A204.1 (cell line): ENCODE measurements at regions not wholly inside any gene's neighbourhood (a gene's known extent, or its start where the extent isn't known, plus 50 kb on each side); places are given as distances from the start of the nearest gene placed in this dataset.
"Not testable (repeated sequence)": the region's sequence is repeated elsewhere in the genome, so short reads cannot be mapped to it uniquely, and the experiment has no call there.

Experiments used
- FAIRE-seq: peaks from 2 replicates; lab custom pipeline; 2012; peaks lifted over from hg19 to GRCh38; lab: Jason Lieb, UNC

DNA sequence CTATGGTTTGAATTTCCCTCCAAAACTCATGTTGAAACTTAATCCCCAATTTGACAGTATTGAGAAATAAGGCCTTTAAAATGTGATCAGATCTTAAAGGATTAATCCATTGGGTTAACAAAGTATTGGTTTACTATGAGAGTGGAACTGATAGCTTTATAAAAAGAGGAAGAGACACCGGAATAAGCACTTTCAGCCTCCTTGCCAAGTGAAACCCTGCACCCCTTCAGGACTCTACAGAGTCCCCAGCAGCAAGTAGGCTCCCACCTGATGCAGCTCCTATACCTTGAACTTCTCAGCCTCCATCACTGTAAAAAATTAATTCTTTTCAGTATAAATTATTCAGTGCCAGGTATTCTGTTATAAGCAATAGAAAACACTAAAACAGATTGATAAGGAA lies 348.3 kb downstream of the CGGBP1 start:
- FAIRE-seq: no peak

DNA sequence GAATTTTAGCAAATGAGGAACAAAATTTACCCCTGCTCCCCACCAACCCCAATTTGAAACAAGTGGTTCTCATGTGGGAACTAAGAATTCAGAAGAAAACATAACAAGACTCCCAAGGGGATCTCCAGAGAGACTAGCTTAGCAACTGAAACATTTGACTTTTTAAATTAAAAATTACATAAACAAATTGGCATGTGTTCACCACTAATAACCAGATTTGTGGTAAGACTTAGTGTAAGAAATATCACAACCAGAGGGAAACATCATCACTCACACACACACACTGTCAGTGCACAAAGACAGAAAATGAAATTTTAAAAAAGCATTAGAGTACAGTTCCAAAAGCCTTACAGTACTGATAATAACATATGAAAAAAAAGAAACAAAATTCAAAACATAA lies 348.8 kb downstream of the CGGBP1 start:
- FAIRE-seq: no peak

- no peak for FAIRE-seq
Measured at GRCh38 chr3:87706176-87706575, 352.6 kb downstream of the CGGBP1 start.

DNA sequence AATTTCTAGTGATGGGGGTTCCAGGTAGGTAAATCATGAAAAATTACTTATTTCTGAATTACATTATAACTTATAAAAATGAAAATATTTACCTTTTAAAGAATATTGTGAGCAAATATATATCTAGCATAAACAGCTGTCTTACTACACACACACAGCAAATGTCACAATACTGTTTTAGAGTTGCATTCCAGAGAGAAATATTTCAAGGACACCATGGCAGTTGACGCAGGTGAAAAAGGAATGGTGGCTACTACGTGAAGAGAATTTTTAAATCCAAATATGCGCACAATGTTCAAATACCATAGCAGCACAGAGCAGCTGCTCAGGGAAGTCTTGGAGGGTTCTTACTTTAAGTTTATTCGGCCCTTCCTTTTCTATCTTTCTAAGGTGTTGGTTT lies 356.2 kb downstream of the CGGBP1 start:
- FAIRE-seq: no peak

DNA sequence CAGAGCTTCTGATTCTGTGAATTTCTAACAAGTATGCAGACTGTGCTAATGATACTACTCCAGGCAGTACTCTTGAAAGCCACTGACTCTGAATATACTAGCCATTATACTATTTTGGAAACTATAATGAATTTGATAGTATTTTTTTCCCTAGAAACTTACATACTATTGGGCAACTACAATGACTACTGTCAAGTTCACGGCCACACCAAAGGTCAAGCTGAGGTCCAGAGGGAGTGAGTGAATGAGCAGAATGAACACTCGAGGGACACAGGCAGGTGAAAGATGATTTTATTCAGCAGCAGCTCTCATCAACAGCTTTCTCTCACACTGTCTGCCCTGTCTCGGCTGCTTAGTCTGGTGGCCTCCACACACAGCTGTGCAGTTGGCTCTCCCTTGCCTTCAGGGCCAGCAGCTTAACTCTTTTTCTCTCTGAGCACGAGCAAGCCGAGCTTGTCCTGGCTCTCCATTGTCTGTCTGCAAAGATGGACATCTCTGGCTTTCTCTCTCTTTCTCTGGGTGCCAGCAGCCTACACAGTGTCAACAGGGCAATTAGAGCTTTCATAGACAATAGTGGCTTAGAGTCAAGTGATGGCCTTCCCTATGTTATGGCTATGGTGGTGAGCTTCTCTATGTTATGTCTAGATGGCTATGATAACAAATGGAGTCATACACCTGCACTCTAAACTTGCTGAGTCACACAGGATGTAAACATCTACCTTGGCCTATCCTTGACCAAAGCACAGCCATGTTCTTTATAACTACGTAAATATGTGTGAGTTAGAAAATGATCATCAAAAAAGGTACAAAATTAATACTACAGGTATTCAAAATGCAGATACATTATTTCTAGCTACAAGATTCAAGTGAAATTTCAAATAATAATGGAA lies 362.4 kb downstream of the CGGBP1 start:
- FAIRE-seq: no peak

- FAIRE-seq: no peak
Measured at GRCh38 chr3:87694678-87695077, 364.1 kb downstream of the CGGBP1 start.

GRCh38 chr3:87691109-87691508 lies 367.7 kb downstream of the CGGBP1 start:
- FAIRE-seq: no peak

GRCh38 chr3:87678984-87679660 lies 379.7 kb downstream of the CGGBP1 start:
- FAIRE-seq: not testable (repeated sequence)

GRCh38 chr3:87674397-87675161 lies 384.2 kb downstream of the CGGBP1 start:
- FAIRE-seq: no peak

GRCh38 chr3:87673132-87673531 lies 385.7 kb downstream of the CGGBP1 start:
- FAIRE-seq: no peak

DNA sequence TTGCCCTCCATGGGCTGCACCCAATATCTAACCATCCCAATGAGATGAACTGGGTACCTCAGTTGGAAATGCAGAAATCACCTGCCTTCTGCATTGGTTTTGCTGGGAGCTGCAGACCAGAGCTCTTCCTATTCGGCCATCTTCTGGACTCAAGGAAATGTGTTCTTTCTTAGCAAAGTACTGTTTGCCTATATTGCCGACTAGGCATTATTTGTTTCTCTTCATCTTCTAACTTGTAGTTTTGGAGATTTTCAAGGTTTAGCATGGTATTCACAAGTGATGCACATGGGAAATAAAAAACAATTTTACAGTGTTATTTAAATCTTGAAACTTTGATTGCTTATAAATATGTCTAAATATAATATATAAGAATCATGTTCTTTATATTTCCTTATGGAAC lies 377.8 kb upstream of the POU1F1 start:
- FAIRE-seq: no peak

DNA sequence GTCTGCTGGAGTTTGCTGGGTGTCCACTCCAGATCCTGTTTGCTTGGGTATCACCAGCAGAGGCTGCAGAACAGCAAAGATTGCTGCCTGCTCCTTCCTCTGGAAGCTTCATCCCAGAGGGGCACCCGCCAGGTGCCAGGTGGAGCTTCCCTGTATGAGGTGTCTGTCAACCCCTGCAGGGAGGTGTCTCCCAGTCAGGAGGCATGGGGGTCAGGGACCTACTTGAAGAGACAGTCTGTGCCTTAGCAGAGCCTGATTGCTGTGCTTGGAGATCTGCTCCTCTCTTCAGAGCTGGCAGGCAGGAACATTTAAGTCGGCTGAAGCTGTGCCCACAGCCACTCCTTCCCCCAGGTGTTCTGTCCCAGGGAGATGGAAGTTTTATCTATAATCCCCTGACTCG lies 376.8 kb upstream of the POU1F1 start:
- not testable (repeated sequence) for FAIRE-seq

DNA sequence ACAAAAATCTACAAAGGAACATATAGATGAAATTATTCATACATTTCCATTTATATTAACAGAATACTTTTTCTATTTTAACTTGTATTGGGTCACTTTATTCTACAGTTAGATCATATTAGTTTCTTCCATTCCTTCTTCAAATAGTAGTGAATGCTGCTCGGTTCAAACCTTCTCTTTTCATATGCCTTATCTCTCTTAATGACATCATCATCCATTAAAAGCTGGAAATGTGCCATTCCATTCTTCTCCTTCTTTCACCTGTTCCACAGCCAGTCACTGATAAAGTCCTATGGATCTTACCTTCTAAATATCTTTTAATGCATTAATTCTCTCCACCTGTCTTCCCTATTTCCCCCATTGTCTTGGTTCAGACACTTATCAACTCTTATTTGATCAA lies 358.0 kb upstream of the POU1F1 start:
- FAIRE-seq: no peak

DNA sequence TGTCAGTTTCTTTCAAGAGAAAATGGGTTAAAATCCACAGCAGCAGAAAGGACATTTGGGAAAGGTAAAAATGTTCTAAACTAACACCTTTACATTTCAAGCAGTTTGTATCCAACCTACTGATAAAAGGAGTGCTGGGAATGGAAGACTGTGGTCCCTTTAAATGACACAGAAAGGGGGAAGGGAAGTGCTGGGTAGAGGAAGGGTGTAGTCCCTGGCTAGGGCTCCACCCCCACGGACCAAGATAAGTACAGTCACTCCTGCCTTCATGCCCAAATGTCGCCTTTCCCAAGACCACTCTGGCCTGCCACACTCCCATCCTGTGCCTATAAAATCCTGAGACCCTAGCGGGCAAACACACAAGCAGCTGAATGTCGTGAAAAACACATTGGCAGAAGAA lies 350.9 kb upstream of the POU1F1 start:
- FAIRE-seq: no peak

- FAIRE-seq: no peak
Measured at GRCh38 chr3:87626546-87626945, 350.2 kb upstream of the POU1F1 start.

DNA sequence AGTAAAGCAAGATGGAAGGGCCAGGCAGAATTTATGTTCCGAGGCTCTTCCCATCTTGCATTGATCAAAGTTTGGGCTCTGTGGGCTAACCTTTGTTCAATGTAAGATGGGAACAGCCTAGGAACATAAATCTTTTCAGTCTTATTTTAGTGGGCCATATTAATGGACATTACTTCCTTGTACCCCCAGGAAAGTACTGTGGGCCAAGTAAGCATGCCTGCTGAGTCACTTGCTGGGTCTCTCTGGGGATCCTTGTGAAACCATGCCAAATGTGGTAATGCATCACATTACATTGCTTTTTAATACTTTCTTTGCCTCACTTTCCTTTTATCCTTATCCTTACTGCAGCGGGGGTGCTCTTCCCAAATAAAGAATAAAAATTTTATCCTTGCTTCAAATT lies 349.5 kb upstream of the POU1F1 start:
- FAIRE-seq: no peak

- no peak for FAIRE-seq
Measured at GRCh38 chr3:87624860-87625259, 348.5 kb upstream of the POU1F1 start.

DNA sequence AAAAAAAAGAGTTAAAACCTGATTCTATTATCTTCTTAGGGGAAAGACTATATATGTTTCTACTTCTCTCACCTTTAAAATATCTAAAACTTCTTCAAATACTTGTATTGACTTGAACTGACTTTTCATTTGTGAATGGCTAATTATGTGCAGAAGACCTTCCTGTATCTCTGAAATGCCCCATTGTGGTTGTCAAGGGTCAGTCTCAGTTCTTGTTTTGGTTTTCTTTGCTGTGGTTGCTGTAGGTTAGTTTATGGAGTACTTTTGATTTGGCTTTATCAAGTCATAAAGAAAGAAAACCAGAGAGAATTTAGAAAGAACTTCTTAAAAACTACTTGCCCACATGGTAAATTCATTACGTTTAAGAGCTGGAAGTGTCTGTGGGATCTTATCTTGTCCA lies 345.3 kb upstream of the POU1F1 start:
- no peak for FAIRE-seq

DNA sequence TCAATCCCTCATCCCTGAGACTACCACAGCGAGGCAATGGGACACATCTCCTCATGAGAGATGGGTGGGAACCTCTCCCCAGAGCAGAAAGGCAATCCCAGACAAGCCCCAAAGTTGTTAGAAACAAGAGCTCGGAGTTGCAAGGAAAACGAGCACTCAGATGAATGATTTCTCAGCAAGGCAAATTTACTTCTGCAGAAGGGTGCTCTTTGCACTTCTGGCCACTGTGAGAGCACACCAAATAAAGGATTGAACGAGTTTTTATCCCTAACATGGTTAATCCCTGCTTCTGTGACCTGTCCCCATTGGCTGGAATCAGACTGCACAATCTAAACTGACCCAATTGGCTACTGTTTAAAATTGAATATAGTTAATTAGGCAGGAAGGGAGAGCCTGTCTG lies 339.1 kb upstream of the POU1F1 start:
- FAIRE-seq: no peak

GRCh38 chr3:87614998-87615397 lies 338.6 kb upstream of the POU1F1 start:
- no peak for FAIRE-seq

- FAIRE-seq: no peak
Measured at GRCh38 chr3:87607234-87607633, 330.9 kb upstream of the POU1F1 start.

GRCh38 chr3:87595798-87596197 lies 319.4 kb upstream of the POU1F1 start:
- no peak for FAIRE-seq

- FAIRE-seq: no peak
Measured at GRCh38 chr3:87581240-87581639, 304.9 kb upstream of the POU1F1 start.
